ENCODE measurements at regions not wholly inside any gene's neighbourhood (a gene's known extent, or its start where the extent isn't known, plus 50 kb on each side); places are given as distances from the start of the nearest gene placed in this dataset.
"Not testable (repeated sequence)": the region's sequence is repeated elsewhere in the genome, so short reads cannot be mapped to it uniquely, and the experiment has no call there.

DNA sequence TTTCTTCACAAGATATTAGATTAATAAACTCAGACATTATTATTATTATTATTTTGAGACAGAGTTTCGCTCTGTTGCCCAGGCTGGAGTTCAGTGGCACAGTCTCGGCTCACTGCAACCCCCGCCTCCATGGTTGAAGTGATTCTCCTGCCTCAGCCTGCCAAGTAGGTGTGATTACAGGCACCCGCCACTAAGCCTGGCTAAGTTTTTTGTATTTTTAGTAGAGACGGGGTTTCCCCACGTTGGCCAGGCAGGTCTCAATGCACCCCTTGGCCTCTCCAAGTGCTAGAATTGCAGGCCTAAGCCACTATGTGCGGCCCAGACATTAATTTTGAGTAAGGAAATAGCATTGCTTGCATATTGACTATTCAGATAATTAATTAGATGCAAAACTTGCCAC, 554.9 kb upstream of the LRFN5 start:
- no peak for DNase-seq

DNA sequence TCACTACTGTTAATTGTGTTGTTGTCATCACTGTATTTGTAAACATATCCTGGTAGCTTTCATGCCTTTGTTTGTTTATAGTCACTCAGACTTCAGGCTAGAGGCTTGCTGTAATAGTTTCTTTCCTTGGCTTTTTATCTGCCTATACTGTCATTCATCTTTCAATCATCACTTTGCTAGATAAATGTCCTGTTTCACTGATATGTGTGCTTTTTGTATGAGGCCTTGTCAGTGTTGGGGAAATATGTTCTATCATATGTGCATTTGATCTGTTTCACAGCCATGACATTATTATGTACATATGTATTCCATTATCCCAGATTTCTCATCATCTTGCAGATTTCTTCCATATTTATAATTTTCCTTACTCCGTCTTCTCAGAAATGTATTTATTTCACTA, 558.9 kb upstream of the LRFN5 start:
- no peak for DNase-seq

DNA sequence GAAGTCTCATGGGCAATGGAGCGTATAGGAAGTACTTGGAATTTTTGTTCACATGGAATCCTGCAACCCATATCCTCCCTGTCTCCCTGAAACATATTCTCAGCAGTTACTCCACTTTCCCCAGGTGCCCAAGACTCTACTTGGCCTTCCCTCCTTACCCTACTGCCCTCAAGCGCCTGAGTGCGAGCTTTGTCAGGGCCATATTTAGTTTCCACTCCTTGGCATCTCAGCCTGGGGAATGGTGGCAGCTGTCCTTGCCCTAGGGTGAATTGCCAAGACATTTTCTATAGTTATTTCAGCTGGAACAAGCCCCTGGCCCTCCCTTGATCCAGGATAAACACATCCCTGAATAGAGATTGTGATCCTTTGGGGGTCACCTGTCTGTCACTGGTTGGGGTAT, 569.3 kb upstream of the LRFN5 start:
- no peak for DNase-seq

DNA sequence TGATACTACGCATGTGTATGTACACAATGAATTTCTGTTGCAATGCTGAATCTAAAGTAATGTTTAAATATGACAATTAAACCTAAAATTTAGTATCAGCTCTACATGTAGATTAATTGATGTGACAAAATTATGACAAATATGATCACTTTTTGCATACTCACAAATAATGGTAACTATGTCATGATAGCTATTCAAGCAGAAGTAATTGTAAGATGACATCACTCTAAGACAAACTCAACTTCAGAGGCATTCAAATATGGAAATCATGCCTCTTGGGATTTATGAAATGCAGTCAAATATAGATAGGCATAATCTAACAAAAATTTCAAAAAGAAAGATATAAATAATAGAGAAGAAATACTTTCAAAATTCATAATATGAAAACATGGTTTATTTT, 571.7 kb upstream of the LRFN5 start:
- no peak for DNase-seq

DNA sequence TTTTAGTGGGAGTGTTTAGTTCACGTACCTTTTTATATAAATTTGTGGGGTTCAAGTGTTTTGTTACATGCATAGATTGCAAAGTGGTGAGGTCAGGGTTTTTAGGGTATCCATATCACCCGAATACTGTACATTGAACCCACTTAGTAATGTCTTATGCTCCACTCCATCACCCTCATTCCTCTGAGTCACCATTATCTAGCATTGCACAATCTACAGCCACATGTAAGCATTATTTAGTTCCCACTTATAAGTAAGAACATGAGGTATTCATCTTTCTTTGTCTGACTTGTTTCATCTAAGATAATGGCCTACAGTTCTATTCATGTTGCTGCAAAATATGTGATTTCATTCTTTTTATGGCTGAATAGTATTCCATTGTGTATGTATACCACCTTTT, 583.7 kb upstream of the LRFN5 start:
- DNase-seq = no peak

DNA sequence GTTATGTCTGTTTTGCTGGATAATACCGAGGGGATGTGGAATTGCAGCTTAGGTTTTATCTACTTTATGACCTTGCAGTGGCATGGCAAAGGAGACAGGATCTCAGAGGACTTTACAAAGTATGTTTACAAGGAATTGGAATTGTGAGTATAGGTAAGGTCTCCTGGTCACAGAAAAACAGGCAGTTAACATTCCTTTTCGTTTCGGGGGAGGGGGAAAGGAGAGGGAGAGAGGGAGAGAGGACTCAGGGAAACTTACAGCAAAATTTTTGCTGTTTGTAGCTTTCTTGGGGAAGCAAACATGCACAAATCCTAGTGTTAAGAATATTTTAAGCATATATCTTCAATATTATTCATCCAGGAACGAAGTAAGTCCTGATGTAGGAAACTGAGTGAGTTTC, 590.5 kb upstream of the LRFN5 start:
- DNase-seq = no peak

DNA sequence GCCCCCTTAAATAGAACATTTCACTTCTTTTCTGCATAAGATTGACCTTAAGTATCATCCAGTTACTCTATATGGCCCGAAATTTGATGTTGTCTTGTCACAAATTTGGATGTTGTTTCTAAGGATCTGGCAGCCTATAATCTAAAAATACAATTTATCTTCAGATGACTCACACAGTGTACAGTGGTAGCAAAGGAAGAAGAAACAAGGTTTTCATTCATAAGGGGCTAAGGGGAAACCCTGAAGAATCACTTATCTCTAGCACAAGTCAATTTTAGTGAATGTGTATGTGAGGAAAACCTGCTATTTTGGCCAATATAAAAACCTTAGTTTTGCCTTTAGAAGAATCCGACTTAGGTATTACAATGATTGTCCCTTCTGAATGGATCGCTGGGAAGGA, 606.3 kb upstream of the LRFN5 start:
- no peak for DNase-seq

DNA sequence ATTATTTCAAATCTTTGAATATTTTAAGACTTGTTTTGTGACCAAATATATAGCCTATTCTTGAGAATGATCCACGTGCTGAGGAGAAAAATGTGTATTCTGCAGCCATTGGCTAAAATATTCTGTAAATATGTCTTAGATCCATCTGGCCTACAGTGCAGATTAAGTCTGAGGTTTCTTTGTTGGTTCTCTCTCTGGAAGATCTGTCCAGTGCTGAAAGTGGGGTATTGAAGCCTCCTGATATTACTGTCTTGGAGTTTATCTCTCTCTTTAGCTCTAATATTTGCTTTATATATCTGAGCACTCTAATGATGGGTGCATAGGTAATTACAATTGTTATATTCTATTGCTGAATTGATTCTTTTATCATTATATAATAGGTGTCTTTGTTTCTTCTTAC, 617.4 kb upstream of the LRFN5 start:
- no peak for DNase-seq

DNA sequence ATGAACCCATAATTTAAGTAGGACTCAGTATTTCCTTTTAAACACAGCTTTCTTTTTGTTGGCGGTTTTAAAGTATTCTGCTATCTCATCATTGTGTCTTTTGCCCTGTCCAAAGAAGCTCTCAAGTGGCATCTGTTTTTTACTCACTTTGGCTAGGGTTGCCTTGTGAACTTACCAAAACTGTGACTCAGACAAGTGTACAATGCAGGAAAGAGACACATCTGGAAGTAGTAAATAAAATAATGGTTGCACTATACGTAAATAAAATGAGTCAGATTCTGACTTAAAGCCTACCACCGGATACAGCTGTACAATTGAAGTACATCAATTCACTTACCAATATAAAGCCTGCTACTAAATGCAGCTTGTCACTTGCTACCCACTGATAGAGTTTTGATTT, 619.2 kb upstream of the LRFN5 start:
- no peak for DNase-seq

DNA sequence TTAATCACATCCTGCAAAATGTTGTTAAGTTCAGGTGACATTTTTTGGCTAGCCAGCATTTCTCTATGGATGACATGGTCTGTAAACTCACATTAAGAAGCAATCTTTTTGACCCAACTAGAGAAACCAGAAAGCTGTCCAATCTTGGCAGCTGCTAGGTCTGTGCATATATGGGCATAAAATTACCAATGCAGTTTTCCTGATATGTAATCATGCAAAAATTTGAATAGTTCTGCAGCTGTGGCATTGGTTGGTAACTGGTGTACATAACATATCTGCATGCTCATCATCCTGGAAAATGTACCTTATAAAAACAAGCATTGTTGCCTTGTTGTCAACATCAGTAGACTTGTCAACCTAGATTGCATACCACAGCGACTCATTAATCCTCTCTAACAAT, 620.0 kb upstream of the LRFN5 start:
- DNase-seq = no peak

DNA sequence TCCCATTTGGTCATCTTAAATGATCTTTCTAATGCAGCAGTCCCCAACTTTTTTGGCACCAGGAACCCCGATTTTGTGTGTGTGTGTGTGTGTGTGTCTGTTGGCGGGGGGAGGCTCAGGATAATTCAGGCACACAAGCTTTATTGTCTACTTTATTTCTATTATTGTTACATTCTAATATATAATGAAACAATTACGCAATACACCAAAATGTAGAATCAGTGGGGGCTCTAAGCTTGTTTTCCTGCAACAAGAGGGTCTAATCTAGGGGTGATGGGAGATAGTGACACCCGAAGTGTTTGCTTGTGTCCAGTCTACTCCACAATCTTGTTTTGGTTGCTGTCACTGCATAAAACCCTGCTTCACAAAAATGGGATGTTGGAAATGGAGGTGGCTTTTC, 621.1 kb upstream of the LRFN5 start:
- DNase-seq = no peak

DNA sequence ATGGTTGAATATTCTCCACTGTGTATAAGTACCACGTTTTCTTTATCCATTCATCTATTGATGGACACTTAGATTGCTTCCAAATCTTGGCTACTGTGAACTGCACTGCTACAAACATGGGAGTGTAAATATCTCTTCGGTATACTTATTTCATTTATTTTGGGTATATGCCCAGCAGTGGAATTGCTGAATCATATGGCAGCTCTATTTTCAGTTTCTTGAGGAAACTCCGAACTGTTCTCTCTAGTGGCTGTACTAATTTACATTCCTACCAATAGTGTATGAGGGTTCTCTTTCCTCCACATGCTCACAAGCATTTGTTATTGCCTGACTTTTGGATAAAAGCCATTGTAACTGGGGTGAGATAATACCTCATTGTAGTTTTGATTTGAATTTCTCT, 623.1 kb upstream of the LRFN5 start:
- no peak for DNase-seq

DNA sequence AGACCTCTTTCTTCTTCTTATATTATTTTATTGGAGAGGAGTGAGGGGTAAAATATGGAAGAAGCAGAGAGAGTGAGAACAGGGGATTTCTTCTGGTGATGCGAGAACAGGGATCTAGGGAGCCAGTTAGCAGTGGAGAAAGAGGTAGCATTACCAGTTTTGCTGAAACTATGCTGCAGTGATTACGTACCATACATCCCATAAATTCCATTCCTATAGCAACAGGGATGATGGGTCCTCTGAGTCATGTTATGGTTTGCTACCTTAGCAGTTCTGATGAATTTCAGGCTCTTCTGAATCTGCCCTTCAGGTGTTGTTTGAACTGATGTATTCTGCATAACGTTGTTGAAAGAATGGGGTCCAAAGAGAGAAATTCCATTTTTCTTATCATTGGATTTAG, 625.4 kb upstream of the LRFN5 start:
- DNase-seq = no peak

DNA sequence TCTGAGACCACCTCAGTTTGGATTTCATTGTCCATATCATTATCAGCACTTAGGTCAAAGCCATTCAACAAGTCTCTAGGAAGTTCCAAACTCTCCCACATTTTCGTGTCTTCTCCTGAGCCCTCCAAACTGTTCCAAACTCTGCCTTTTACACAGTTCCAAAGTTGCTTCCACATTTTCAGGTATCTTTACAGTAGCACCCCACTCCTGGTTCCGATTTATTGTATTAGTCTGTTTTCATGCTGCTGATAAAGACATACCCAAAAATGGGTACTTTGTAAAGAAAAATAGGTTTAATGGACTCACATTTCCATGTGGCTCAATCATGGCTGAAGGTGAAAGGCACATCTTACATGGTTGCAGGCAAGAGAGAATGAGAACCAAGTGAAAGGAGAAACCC, 646.4 kb upstream of the LRFN5 start:
- DNase-seq = not testable (repeated sequence)

DNA sequence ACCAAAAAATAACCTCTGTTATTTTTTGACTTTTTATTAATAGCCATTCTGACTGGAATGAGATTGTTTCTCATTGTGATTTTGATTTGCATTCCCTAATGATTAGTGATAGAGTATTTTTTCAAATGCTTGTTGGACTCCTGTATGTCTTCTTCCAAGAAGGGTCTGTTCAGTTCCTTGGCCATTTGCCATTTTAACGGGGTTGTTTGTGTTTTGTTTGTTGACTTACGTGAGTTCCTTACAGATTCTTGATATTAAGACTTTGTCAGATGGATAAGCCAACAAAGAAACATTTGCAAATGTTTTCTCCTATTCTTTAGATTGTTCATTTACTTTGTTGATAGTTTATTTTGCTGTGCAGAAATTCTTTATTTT, 651.6 kb upstream of the LRFN5 start:
- DNase-seq = no peak

DNA sequence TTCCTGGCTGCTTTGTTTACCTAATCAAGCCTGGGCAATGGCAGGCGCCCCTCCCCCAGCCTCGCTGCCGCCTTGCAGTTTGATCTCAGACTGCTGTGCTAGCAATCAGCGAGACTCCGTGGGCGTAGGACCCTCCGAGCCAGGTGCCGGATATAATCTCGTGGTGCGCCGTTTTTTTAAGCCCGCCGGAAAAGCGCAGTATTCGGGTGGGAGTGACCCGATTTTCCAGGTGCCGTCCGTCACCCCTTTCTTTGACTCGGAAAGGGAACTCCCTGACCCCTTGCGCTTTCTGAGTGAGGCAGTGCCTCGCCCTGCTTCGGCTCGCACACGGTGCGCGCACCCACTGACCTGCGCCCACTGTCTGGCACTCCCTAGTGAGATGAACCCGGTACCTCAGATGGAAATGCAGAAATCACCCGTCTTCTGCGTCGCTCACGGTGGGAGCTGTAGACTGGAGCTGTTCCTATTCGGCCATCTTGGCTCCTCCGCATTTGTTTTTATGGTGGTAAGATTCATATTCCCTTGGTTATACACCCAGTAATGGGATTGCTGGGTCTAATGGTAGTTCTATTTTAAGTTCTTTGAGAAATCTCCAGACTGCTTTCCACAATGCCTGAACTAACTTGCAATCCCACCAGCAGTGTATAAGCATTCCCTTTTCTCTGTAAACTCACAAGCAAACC, 652.1 kb upstream of the LRFN5 start:
- not testable (repeated sequence) for DNase-seq

DNA sequence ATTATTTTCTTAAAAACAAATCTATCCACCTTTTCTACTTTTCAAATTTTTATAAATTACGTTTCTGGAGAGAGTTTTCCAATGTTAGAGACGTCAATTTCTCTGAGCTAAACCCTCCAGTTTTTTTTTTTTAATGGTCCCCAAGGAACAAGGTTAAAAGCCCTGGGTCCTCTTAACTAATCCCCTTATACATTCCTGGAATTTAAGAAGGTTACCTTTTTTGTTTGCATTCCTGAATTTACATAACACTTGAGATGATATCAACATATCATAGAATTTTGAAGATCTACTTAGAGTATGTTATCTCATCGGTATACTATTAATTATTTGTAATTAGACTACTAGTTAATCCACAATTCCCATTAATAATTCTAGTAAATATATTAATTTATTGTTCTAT, 662.2 kb upstream of the LRFN5 start:
- DNase-seq = no peak

DNA sequence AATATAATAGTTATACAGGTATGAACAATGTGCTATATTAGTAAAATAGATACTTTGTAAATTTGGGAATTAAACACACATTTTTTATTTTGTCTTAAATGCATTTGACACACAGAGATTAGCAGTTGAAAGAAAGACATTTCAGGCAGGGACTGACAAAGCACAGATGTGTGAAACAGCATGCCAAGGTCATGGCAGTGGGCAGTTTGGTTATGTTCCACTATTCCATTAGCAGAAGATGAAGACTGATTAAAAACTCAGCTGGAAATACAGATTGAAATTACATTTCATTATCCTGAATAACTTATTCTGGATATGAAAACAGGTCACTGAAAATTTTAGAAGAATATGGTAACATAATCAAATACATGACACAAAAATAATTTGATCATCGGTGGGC, 669.8 kb upstream of the LRFN5 start:
- no peak for DNase-seq

DNA sequence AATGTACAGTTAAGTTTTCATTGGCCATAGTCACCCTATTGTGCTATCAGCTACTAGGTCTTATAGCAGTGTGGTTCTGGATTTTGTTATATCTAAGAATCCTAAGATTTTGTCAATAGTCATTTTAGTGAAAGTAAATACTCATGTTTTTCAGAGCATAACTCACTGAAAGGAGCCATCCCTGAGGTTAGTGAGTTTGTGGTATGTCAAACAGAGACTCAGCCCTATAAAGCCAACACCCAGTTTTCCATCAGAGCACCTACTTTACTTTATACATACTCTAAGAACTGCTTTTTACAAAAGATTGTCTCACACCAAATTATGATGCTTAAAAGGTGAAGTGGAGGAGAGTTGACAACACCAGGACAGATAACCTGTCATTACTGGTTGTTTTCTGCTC, 686.3 kb upstream of the LRFN5 start:
- no peak for DNase-seq

DNA sequence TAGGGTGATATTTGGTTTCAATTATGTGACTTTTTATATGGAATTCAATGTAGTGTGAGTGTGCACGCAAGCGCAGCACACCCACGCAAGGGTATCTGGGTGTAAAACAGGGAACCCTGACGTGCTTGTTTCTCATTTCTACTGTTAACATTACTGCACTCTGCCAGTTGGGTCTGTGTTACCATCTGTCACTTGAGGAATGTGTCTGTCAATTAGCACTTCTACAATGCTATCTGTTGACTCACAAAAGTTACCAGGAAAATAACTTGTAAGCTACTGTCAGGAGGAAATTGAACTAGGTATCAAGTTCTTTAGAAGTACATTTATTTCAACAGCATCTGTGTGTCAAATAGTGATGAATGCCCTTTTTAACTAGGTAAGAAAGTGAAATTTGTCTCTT, 695.5 kb upstream of the LRFN5 start:
- no peak for DNase-seq

DNA sequence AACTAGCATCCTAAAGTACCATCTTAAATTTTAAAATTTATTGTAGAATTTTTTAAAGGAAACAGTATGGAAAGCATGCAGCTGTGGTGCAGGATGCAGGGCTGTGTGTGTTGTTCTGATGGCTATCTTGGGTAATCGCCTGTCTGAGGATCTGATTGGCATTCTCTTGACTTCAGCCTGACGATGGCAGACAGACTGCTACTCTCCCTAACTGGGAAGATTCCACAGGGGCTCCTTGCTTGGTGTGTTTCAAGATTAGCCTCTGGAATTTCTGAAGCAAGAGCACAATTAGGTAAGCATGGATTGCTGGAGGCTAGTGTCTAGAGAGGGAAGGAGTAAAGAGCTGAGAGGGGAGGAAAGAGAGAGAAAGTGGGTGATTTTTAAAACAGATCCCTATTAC, 696.8 kb upstream of the LRFN5 start:
- no peak for DNase-seq

DNA sequence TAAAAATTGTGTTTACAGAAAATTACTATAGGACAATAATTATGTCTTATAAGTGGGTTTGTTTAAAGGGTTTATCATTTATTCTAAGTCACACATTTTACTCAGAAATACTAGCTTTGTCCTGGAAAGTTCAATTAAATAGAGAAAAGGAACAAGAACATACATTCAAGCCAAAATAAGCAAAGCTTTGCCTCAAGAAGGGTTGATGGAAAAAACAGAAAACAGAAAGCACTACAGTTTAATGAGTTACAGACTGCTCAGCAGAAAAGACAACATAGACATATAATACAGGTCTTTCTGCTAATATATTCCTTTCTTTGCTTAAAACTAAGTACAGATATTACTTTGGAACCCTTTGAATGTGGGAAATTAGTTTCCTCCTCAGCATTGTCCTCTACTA, 703.0 kb upstream of the LRFN5 start:
- DNase-seq = no peak

DNA sequence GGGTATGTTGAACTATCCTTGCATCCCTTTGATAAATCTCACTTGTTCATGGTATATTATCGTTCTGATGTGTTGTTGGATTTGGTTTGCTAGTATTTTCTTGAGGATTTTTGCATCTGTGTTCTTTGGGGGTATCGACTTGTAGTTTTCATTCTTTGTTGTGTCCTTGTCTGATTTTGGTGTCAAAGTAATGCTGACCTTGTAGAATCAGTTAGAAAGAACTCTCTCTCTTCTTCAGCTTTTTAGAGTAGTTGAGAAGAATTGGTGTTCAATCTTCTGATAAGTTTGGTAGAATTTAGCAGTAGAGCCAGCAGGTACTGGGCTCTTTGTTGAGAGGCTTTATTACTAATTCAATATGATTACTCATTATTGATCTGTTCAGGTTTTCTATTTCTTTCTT, 707.2 kb upstream of the LRFN5 start:
- no peak for DNase-seq

DNA sequence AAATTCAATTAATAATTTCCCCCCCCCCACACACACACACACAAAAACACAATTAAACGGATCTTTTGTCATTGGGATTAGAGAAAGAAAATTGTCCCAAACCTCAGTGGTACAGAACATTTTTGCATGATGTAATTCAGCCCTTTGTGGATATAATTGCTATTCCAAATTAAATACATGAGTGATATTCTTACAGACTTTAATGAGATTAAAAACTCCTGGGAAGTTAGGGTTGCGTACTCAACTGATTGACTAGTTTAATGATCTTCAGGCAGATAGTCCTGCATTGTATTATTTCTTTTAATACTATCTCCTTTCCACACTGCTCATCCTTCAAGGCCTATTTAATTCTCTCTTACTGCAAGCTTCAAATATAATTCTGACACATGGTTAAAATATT, 711.8 kb upstream of the LRFN5 start:
- no peak for DNase-seq

DNA sequence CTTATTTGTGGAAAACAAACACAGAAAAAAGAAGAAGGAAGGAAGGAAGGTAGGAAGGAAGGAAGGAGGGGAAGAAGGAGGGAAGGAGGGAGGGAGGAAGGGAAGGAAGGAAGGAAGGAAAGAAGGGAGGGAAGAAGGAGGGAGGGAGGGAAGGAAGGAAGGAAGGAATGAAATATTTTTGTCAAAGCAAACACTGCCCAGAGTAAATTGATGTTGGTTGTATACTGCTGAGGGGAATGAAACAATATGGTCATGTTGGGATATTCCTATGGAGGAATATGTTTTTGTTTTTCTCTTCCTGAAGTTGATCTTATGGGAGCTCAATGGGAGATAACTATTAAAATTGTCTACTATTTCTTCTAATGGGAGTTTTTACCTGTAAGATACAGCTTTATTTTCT, 717.5 kb upstream of the LRFN5 start:
- no peak for DNase-seq

DNA sequence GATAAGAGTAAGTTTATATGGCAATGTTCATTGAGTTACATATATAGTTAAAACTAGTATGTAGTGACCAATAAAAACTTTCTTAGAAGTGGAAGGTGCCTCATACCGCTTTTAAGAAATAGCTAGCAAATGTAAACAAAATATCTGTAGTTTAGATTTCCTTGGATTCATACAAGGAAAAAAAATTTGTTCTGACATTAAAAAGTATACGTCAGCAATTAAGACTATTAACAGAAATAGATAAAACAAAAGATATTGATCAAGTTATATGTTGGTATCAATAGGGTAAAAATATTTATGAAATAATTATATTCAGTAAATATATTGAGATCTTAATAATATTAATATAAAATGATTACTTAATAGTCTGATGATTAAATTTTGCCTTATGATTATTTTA, 718.8 kb upstream of the LRFN5 start:
- no peak for DNase-seq
